ENCODE measurements at regions not wholly inside any gene's neighbourhood (a gene's known extent, or its start where the extent isn't known, plus 50 kb on each side); places are given as distances from the start of the nearest gene placed in this dataset.
"Not testable (repeated sequence)": the region's sequence is repeated elsewhere in the genome, so short reads cannot be mapped to it uniquely, and the experiment has no call there.

DNA sequence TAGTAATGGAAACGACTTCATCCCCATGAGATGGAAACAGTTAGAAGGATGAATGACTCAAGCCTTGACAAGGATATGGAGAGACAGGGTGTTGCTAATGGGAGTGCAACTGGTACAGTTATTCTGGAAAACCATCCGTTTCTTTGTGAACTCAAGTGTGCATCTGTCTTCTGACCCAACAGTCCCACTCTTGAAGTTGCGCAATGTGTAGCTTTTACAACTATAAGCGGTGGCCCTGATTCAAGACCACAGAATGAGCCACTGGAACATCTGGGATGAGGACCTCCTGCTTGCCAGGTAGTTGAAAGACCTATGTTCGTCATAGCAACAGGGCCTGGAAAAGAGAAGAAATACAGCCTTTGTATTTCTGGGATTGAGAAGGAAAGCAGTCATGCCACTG, 115.8 kb upstream of the GMDS start:
- DNase-seq, result no peak

DNA sequence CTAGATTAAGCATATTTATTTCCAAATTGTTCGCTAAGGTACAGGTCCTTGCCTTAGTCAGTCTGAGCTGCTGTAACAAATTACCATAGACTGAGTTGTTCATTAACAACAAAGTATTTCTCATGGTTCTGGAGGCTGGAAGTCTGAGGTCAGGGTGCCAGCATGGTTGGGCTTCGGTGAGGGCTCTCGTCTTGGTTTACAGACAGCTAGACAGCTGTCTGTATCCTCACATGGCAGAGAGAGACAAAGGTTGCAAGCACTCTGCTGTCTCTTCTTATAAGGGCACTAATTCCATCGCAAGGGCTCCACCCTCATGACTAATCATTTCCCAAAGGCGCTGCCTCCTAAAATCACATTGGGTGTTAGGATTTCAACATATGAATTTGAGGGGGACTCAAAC, 115.3 kb upstream of the GMDS start:
- no peak for DNase-seq

- DNase-seq, result no peak
Observed at GRCh38 chr6:2360126-2360525, 114.7 kb upstream of the GMDS start.

GRCh38 chr6:2355150-2355549, 109.7 kb upstream of the GMDS start:
- no peak for DNase-seq

GRCh38 chr6:2354138-2354491, 108.7 kb upstream of the GMDS start:
- no peak for DNase-seq

DNA sequence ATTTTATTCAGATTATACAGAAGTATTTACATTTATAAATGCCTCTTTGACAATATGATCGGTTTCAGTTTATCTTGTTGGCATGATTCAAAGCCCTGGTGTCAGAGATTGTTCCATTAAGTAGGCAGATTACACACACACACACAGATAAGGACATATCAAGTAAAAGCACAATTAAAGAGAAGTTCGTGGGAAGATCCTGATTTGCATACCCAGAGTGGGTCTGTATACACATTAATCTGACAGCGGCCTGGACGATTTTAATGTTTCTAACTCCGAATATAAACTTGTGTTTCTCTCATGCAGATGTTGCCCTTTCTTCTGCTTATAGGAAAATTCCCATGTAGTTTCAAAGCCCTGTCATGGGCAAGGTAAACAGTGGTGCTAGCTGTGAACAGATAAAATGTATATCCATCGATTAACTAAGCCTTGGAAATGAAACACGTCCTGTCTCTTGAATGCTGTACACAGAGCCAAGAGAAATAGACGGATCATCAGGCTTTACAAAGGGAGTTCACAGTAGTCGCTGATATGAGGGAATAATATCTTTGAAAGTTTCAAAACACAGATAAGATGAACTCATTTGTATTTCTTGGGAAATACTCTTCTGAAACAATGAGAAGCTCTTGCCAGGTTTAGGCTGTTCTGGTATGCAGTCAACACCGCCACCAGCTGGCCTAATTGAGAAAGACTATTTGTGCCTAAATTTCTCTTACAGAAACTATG, 108.2 kb upstream of the GMDS start:
- DNase-seq, result peak; percentile 59

DNA sequence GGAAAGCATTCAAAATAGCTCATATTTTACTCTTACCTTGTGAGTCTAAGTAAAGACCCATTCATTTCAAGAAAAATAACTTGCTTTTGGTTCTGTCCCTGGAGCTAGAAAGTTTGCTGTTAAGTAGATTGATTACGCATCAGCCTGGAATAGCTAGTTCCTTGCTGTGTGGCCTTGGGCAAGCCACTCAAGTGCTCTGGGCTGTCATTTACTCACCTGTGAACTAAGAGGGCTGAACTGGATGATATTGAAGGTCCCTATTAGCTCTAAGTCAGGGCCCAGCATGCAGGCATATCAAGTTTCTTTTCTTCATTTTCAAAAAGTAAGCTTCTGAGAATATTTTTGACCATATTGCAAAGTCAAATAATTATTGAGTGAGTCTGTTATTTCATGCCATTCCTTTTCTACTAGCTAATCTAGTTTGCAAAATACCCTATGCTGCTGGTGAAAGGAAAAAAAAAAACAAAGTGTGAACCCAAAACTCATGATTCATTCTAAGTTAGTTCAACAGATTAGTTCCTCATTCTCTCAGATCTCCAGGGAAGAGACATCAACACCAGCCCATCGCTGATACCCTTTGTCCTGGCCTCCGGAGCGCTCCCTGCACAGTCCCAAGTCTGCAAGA, 106.5 kb upstream of the GMDS start:
- no peak for DNase-seq

GRCh38 chr6:2351090-2351489, 105.7 kb upstream of the GMDS start:
- no peak for DNase-seq

DNA sequence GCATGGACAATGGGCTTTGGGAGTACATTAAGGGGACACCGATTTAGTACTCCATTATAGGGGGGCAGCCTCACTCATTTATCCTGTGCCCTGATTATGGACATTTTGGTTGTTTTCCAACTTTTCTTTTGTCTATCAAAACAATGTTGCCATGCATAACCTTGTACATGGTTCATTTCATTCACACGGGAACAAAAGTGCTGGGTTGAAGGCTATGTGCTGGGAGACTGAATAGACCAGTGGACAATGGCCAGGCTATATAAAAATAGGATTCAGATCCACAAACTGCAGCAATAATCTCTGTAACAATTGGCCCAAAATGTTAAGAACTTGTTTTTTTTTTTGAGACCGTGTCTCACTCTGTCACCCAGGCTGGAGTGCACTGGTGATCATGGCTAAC, 100.7 kb upstream of the GMDS start:
- DNase-seq, result no peak

- DNase-seq, result no peak
Observed at GRCh38 chr6:2344319-2344905, 99.0 kb upstream of the GMDS start.

- no peak for DNase-seq
Observed at GRCh38 chr6:2327591-2327990, 82.2 kb upstream of the GMDS start.

DNA sequence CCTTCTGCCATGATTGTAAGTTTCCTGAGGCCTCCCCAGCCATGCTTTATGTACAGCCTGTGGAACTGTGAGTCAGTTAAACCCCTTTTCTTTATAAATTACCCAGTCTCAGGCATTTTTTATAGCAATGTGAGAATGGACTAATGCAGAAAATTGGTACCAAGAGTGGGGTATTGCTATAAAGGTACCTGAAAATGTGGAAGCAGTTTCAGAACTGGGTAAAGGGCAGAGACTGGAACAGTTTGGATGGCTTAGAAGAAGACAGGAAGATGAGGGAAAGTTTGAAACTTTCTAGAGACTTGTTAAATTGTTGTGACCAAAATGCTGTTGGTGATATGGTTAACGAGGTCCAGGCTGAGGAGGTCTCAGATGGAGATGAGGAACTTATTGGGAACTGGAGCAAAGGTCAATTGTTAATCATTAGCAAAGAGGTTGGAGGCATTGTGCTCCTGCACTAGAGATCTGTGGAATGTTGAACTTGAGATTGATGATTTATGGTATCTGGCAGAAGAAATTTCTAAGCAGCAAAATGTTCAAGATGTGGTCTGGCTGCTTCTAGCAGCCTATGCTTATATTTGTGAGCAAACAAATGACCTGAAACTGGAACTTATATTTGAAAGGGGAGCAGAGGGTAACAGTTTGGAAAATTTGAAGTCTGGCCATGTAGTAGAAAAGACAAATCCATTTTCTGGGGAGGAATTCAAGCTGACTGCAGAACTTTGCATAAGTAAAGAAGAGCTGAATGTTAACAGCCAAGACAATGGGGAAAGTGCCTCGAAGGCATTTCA, 79.0 kb upstream of the GMDS start:
- DNase-seq, result no peak

GRCh38 chr6:2317498-2317897, 72.1 kb upstream of the GMDS start:
- not testable (repeated sequence) for DNase-seq

- DNase-seq, result no peak
Observed at GRCh38 chr6:2314641-2315040, 69.2 kb upstream of the GMDS start.

DNA sequence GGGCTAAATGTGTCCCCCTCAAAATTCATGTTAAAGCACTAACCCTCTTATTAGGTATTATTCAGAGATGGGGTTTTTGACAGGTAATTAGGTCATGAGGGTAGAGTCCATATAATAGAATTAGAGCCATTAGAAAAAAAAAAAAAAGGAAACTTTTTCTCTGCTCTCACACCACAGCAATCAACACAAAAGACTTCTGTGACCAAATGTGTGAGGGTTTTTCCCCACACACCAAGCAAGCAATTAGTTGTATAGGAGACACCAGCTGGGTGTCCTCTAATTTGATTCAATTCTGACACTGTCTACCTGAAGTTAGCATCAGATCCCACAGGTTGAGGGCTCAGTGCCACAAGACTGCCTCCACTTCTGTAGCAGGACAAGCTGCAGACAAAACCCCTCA, 64.6 kb upstream of the GMDS start:
- no peak for DNase-seq

GRCh38 chr6:2309122-2309521, 63.7 kb upstream of the GMDS start:
- DNase-seq, result no peak

DNA sequence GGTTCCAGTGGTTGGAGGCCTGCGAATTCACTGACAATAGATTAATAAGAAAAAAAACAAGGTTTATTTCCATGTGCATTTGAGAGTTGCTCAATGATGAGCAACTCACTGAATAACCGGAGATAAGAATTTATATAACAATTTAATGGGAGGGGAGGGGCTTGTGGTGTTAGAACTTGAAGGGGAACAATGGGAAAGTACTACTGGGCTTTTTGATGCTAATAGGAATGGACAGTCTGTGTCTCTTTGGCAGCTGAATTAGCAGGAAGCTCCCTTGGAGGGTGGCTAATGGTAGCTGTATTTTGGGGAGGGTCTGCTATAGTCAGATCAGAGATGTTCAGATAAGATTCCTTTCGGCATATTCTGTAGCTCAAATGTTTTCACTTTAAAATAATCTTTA, 62.4 kb upstream of the GMDS start:
- DNase-seq, result no peak

DNA sequence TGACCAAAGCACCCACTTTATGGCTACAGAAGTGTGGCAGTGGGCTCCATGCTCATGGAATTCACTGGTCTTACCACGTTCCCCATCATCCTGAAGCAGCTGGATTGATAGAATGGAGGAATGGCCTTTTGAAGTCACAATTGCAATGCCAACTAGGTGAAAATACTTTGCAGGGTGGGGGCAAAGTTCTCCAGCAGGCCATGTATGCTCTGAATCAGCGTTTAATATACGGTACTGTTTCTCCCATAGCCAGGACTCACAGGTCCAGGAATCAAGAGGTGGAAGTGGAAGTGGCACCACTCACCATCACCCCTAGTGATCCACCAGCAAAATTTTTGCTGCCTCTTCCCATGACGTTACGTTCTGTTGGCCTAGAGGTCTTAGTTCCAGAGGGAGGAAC, 60.5 kb upstream of the GMDS start:
- DNase-seq, result no peak

GRCh38 chr6:2302482-2302881, 57.1 kb upstream of the GMDS start:
- DNase-seq, result not testable (repeated sequence)

DNA sequence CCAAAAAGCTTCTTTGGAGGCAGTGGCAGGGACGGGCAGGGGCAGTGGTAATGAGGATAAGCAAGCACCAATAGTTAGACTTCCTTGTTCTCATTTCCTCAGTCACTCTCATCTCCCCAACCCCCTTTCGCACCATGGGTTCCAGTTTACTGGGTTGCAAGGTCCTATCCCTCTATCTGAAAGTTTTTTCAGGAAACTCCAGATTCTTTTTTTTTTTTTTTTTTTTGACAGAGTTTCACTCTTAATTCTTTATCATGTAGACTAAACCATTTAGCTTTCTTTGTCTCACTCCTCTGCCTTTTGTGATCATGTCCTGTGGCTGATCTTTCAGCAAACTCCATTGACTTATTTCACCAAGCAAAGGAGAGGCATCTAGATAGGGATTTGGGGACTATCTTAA, 51.4 kb upstream of the GMDS start:
- DNase-seq, result no peak
